WTC11 (cell line): ENCODE measurements at regions not wholly inside any gene's neighbourhood (a gene's known extent, or its start where the extent isn't known, plus 50 kb on each side); places are given as distances from the start of the nearest gene placed in this dataset.

Experiments used
- ATAC-seq: fragments of 200-7000 bp; cut with Tn5 transposase; 2 replicates; pipeline ENCODE4 v1.10.0; 2021; ENCODE audit warnings: mild to moderate bottlenecking, moderate library complexity
- CTCF ChIA-PET: fragments of 300-600 bp; sonication (Branson Sonifier 250); formaldehyde crosslinking; loops from one replicate; lab custom pipeline; 2021; ENCODE audit warnings: antibody characterized with exemption; lab: Charles Lee
- POLR2A ChIA-PET: fragments of 350-600 bp; sonication (Branson Sonifier 250); formaldehyde crosslinking; loops from one replicate; lab custom pipeline; 2021; ENCODE audit warnings: antibody characterized with exemption; lab: Charles Lee
- DNase-seq: peaks from one replicate; pipeline ENCODE4 v3.0.0; 2021; ENCODE audit warnings: low spot score
- H3K27ac Mint-ChIP-seq: 2 replicates; pipeline ENCODE4 v1.8.0; 2021; ENCODE audit warnings: mixed read lengths
- H3K27me3 Mint-ChIP-seq: 2 replicates; pipeline ENCODE4 v1.8.0; 2021; ENCODE audit warnings: low read depth, mild to moderate bottlenecking, moderate library complexity, mixed read lengths
- H3K36me3 Mint-ChIP-seq: 2 replicates; pipeline ENCODE4 v1.8.0; 2021; ENCODE audit warnings: mixed read lengths
- H3K4me1 Mint-ChIP-seq: 2 replicates; pipeline ENCODE4 v1.8.0; 2022; ENCODE audit warnings: mixed read lengths
- H3K4me3 Mint-ChIP-seq: 2 replicates; pipeline ENCODE4 v1.8.0; 2021; ENCODE audit warnings: mild to moderate bottlenecking, moderate library complexity, mixed read lengths
- H3K9me3 Mint-ChIP-seq: 2 replicates; pipeline ENCODE4 v1.8.0; 2021; ENCODE audit warnings: mixed read lengths
- CBFB ChIP-seq: sonication (generic); formaldehyde crosslinking; IDR thresholded peaks from 2 replicates; pipeline ENCODE4 v1.8.1; 2022; ENCODE audit warnings: mild to moderate bottlenecking, low read depth, missing genetic modification reagents
- ELF4 ChIP-seq: sonication (generic); formaldehyde crosslinking; IDR thresholded peaks from 2 replicates; pipeline ENCODE4 v1.8.1; 2022; ENCODE audit warnings: low read depth, mild to moderate bottlenecking, moderate library complexity, missing genetic modification reagents
- EMX1 ChIP-seq: fragments of 250-450 bp; sonication (Bioruptor Pico); IDR thresholded peaks from 2 replicates; pipeline ENCODE4 v1.8.0; 2021; ENCODE audit warnings: mild to moderate bottlenecking
- ETV6 ChIP-seq: sonication (generic); formaldehyde crosslinking; IDR thresholded peaks from 2 replicates; pipeline ENCODE4 v1.8.1; 2022; ENCODE audit warnings: mild to moderate bottlenecking, missing genetic modification reagents
- GABPB1 ChIP-seq: sonication (generic); formaldehyde crosslinking; IDR thresholded peaks from 2 replicates; pipeline ENCODE4 v1.8.1; 2023; ENCODE audit warnings: mild to moderate bottlenecking, missing genetic modification reagents
- KAT7 ChIP-seq: sonication (generic); formaldehyde crosslinking; IDR thresholded peaks from 2 replicates; pipeline ENCODE4 v1.8.1; 2023; ENCODE audit warnings: missing genetic modification reagents, mild to moderate bottlenecking, borderline replicate concordance
- MXD4 ChIP-seq: fragments of 250-450 bp; sonication (Bioruptor Pico); IDR thresholded peaks from 2 replicates; pipeline ENCODE4 v1.8.0; 2021; ENCODE audit warnings: mild to moderate bottlenecking, moderate library complexity, borderline replicate concordance
- NR3C1 ChIP-seq: sonication (generic); formaldehyde crosslinking; conservative IDR thresholded peaks from 2 replicates; pipeline ENCODE4 v1.8.1; 2023; ENCODE audit warnings: low read depth, mild to moderate bottlenecking, missing genetic modification reagents
- SMAD4 ChIP-seq: sonication (generic); formaldehyde crosslinking; IDR thresholded peaks from 2 replicates; pipeline ENCODE4 v1.8.0; 2022; ENCODE audit warnings: mild to moderate bottlenecking, missing genetic modification reagents
- TEAD1 ChIP-seq: sonication (generic); formaldehyde crosslinking; IDR thresholded peaks from 2 replicates; pipeline ENCODE4 v1.8.0; 2022; ENCODE audit warnings: mild to moderate bottlenecking, missing genetic modification reagents
- TF ChIP-seq, protein P1 (sequence below): fragments of 250-450 bp; sonication (Bioruptor Pico); IDR thresholded peaks from 2 replicates; pipeline ENCODE4 v1.9.0; 2021; ENCODE audit warnings: mild to moderate bottlenecking
- TF ChIP-seq, protein P2 (sequence below): sonication (generic); formaldehyde crosslinking; IDR thresholded peaks from 2 replicates; pipeline ENCODE4 v1.8.0; 2022; ENCODE audit warnings: missing genetic modification reagents
- TF ChIP-seq, protein P3 (sequence below): sonication (generic); formaldehyde crosslinking; IDR thresholded peaks from 2 replicates; pipeline ENCODE4 v1.8.1; 2023; ENCODE audit warnings: mild to moderate bottlenecking, missing genetic modification reagents, moderate library complexity
- TF ChIP-seq, protein P4 (sequence below): fragments of 250-450 bp; sonication (Bioruptor Pico); IDR thresholded peaks from 2 replicates; pipeline ENCODE4 v2.1.2; 2022; ENCODE audit warnings: mild to moderate bottlenecking, moderate library complexity
- TF ChIP-seq, protein P5 (sequence below): sonication (generic); formaldehyde crosslinking; IDR thresholded peaks from 2 replicates; pipeline ENCODE4 v1.8.1; 2023; ENCODE audit warnings: mild to moderate bottlenecking, missing genetic modification reagents
- TF ChIP-seq, protein P6 (sequence below): sonication (generic); formaldehyde crosslinking; IDR thresholded peaks from 2 replicates; pipeline ENCODE4 v1.8.0; 2022; ENCODE audit warnings: mild to moderate bottlenecking, missing genetic modification reagents
- TF ChIP-seq, protein P7 (sequence below): sonication (generic); formaldehyde crosslinking; IDR thresholded peaks from 2 replicates; pipeline ENCODE4 v1.8.1; 2022; ENCODE audit warnings: missing genetic modification reagents, borderline replicate concordance
- TF ChIP-seq, protein P8 (sequence below): sonication (generic); formaldehyde crosslinking; IDR thresholded peaks from 2 replicates; pipeline ENCODE4 v1.8.0; 2023; ENCODE audit warnings: missing genetic modification reagents
- TF ChIP-seq, protein P9 (sequence below): sonication (generic); formaldehyde crosslinking; IDR thresholded peaks from 2 replicates; pipeline ENCODE4 v1.8.1; 2023; ENCODE audit warnings: mild to moderate bottlenecking, missing genetic modification reagents, borderline replicate concordance
- TF ChIP-seq, protein P10 (sequence below): fragments of 250-450 bp; sonication (Bioruptor Pico); IDR thresholded peaks from 2 replicates; pipeline ENCODE4 v1.9.0; 2021; ENCODE audit warnings: moderate library complexity, mild to moderate bottlenecking, inconsistent platforms, borderline replicate concordance

DNA sequence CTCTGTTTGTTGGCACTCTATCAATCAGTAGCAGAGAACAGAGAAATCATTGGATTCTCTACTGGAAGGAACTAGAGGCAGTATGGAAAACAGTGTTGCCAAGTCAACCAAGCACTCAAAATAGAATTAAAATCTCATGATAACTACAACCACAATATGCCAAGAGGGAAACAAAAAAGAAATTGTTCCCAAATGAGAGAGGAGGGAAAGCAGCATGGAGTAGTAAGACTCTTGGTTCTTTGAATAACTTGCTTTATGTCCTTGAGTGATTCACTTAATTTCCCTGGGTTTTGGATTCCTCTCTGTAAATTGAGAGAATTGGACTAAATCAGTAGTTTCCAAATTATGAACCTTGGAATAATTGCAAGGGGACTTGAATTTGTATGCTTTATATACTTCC is 285.5 kb upstream of the ANKRD50 start (continued):
- TF ChIP-seq, protein P1, sequence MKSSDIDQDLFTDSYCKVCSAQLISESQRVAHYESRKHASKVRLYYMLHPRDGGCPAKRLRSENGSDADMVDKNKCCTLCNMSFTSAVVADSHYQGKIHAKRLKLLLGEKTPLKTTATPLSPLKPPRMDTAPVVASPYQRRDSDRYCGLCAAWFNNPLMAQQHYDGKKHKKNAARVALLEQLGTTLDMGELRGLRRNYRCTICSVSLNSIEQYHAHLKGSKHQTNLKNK: no peak
- no peak for TF ChIP-seq SMAD4 (CRISPR knock-in tag)
- TF ChIP-seq, protein P2, sequence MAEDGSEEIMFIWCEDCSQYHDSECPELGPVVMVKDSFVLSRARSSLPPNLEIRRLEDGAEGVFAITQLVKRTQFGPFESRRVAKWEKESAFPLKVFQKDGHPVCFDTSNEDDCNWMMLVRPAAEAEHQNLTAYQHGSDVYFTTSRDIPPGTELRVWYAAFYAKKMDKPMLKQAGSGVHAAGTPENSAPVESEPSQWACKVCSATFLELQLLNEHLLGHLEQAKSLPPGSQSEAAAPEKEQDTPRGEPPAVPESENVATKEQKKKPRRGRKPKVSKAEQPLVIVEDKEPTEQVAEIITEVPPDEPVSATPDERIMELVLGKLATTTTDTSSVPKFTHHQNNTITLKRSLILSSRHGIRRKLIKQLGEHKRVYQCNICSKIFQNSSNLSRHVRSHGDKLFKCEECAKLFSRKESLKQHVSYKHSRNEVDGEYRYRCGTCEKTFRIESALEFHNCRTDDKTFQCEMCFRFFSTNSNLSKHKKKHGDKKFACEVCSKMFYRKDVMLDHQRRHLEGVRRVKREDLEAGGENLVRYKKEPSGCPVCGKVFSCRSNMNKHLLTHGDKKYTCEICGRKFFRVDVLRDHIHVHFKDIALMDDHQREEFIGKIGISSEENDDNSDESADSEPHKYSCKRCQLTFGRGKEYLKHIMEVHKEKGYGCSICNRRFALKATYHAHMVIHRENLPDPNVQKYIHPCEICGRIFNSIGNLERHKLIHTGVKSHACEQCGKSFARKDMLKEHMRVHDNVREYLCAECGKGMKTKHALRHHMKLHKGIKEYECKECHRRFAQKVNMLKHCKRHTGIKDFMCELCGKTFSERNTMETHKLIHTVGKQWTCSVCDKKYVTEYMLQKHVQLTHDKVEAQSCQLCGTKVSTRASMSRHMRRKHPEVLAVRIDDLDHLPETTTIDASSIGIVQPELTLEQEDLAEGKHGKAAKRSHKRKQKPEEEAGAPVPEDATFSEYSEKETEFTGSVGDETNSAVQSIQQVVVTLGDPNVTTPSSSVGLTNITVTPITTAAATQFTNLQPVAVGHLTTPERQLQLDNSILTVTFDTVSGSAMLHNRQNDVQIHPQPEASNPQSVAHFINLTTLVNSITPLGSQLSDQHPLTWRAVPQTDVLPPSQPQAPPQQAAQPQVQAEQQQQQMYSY (CRISPR knock-in tag): no peak

DNA sequence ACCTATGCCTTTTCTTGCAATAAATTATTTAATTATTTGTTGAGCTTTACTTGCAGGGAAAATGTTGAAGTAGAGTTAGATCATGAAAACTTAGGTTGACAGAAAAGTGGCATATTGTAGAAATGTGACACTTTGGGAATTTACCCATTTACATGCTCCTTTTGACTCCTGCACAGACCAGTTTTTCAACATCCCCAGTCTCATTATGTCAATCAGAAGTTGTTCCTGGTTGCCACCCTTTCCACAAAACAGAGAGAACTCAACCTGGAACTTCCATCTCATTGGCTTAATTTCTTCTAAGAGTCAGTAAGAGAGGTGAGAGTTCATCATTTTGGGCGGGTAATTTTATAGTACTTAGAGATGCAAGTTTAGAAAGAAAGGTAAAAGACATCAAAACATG is 284.6 kb upstream of the ANKRD50 start:
- POLR2A ChIA-PET: no interaction called here
- DNase-seq: no peak
- no peaks in the 10 kb centered on the region for H3K4me1 Mint-ChIP-seq
- no peak for TF ChIP-seq KAT7 (CRISPR knock-in tag)
- TF ChIP-seq, protein P3, sequence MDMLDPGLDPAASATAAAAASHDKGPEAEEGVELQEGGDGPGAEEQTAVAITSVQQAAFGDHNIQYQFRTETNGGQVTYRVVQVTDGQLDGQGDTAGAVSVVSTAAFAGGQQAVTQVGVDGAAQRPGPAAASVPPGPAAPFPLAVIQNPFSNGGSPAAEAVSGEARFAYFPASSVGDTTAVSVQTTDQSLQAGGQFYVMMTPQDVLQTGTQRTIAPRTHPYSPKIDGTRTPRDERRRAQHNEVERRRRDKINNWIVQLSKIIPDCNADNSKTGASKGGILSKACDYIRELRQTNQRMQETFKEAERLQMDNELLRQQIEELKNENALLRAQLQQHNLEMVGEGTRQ (CRISPR knock-in tag): no peak
- TF ChIP-seq, protein P4, sequence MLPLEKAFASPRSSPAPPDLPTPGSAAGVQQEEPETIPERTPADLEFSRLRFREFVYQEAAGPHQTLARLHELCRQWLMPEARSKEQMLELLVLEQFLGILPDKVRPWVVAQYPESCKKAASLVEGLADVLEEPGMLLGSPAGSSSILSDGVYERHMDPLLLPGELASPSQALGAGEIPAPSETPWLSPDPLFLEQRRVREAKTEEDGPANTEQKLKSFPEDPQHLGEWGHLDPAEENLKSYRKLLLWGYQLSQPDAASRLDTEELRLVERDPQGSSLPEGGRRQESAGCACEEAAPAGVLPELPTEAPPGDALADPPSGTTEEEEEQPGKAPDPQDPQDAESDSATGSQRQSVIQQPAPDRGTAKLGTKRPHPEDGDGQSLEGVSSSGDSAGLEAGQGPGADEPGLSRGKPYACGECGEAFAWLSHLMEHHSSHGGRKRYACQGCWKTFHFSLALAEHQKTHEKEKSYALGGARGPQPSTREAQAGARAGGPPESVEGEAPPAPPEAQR (CRISPR knock-in tag): no peak
- TF ChIP-seq, protein P5, sequence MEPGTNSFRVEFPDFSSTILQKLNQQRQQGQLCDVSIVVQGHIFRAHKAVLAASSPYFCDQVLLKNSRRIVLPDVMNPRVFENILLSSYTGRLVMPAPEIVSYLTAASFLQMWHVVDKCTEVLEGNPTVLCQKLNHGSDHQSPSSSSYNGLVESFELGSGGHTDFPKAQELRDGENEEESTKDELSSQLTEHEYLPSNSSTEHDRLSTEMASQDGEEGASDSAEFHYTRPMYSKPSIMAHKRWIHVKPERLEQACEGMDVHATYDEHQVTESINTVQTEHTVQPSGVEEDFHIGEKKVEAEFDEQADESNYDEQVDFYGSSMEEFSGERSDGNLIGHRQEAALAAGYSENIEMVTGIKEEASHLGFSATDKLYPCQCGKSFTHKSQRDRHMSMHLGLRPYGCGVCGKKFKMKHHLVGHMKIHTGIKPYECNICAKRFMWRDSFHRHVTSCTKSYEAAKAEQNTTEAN: no peak
- no peak for TF ChIP-seq GABPB1 (CRISPR knock-in tag)
- TF ChIP-seq, protein P6, sequence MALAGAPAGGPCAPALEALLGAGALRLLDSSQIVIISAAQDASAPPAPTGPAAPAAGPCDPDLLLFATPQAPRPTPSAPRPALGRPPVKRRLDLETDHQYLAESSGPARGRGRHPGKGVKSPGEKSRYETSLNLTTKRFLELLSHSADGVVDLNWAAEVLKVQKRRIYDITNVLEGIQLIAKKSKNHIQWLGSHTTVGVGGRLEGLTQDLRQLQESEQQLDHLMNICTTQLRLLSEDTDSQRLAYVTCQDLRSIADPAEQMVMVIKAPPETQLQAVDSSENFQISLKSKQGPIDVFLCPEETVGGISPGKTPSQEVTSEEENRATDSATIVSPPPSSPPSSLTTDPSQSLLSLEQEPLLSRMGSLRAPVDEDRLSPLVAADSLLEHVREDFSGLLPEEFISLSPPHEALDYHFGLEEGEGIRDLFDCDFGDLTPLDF (CRISPR knock-in tag): no peak
- TF ChIP-seq TEAD1 (CRISPR knock-in tag): no peak
- TF ChIP-seq, protein P7, sequence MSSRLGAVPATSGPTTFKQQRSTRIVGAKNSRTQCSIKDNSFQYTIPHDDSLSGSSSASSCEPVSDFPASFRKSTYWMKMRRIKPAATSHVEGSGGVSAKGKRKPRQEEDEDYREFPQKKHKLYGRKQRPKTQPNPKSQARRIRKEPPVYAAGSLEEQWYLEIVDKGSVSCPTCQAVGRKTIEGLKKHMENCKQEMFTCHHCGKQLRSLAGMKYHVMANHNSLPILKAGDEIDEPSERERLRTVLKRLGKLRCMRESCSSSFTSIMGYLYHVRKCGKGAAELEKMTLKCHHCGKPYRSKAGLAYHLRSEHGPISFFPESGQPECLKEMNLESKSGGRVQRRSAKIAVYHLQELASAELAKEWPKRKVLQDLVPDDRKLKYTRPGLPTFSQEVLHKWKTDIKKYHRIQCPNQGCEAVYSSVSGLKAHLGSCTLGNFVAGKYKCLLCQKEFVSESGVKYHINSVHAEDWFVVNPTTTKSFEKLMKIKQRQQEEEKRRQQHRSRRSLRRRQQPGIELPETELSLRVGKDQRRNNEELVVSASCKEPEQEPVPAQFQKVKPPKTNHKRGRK (CRISPR knock-in tag): no peak
- no peak for TF ChIP-seq MXD4 (CRISPR knock-in tag)
- TF ChIP-seq ETV6 (CRISPR knock-in tag): no peak
- TF ChIP-seq, protein P8, sequence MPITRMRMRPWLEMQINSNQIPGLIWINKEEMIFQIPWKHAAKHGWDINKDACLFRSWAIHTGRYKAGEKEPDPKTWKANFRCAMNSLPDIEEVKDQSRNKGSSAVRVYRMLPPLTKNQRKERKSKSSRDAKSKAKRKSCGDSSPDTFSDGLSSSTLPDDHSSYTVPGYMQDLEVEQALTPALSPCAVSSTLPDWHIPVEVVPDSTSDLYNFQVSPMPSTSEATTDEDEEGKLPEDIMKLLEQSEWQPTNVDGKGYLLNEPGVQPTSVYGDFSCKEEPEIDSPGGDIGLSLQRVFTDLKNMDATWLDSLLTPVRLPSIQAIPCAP (CRISPR knock-in tag): no peak
- TF ChIP-seq CBFB (CRISPR knock-in tag): no peak
- TF ChIP-seq, protein P9, sequence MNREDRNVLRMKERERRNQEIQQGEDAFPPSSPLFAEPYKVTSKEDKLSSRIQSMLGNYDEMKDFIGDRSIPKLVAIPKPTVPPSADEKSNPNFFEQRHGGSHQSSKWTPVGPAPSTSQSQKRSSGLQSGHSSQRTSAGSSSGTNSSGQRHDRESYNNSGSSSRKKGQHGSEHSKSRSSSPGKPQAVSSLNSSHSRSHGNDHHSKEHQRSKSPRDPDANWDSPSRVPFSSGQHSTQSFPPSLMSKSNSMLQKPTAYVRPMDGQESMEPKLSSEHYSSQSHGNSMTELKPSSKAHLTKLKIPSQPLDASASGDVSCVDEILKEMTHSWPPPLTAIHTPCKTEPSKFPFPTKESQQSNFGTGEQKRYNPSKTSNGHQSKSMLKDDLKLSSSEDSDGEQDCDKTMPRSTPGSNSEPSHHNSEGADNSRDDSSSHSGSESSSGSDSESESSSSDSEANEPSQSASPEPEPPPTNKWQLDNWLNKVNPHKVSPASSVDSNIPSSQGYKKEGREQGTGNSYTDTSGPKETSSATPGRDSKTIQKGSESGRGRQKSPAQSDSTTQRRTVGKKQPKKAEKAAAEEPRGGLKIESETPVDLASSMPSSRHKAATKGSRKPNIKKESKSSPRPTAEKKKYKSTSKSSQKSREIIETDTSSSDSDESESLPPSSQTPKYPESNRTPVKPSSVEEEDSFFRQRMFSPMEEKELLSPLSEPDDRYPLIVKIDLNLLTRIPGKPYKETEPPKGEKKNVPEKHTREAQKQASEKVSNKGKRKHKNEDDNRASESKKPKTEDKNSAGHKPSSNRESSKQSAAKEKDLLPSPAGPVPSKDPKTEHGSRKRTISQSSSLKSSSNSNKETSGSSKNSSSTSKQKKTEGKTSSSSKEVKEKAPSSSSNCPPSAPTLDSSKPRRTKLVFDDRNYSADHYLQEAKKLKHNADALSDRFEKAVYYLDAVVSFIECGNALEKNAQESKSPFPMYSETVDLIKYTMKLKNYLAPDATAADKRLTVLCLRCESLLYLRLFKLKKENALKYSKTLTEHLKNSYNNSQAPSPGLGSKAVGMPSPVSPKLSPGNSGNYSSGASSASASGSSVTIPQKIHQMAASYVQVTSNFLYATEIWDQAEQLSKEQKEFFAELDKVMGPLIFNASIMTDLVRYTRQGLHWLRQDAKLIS (CRISPR knock-in tag): no peak
- TF ChIP-seq, protein P10, sequence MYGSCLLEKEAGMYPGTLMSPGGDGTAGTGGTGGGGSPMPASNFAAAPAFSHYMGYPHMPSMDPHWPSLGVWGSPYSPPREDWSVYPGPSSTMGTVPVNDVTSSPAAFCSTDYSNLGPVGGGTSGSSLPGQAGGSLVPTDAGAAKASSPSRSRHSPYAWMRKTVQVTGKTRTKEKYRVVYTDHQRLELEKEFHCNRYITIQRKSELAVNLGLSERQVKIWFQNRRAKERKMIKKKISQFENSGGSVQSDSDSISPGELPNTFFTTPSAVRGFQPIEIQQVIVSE (CRISPR knock-in tag): no peak
- no peak for TF ChIP-seq ELF4 (CRISPR knock-in tag)
- TF ChIP-seq EMX1 (CRISPR knock-in tag): no peak
- TF ChIP-seq NR3C1 (CRISPR knock-in tag): no peak

More for the DNA sequence above, 284.6 kb upstream of the ANKRD50 start:
- Mint-ChIP-seq H3K36me3 (no peaks in the 10 kb centered on the region), H3K4me3 (no peak overlapping the region), H3K27ac (no peak overlapping the region), H3K9me3 (no peaks in the 10 kb centered on the region), H3K27me3 (no peaks in the 10 kb centered on the region)
- no peak for ATAC-seq
- CTCF ChIA-PET: no interaction called here
